KMS-11 (cell line): ENCODE measurements at regions not wholly inside any gene's neighbourhood (a gene's known extent, or its start where the extent isn't known, plus 50 kb on each side); places are given as distances from the start of the nearest gene placed in this dataset.
A peak's percentile ranks its signal among the peaks of the same experiment; 100 is the strongest.
"Not testable (repeated sequence)": the region's sequence is repeated elsewhere in the genome, so short reads cannot be mapped to it uniquely, and the experiment has no call there.

ENCODE experiments used
- H2AFZ ChIP-seq: fragments of 200-600 bp; sonication (generic); 2 replicates; pipeline ENCODE4 v1.6.1; 2016; ENCODE audit warnings: antibody characterized with exemption, mixed run types, low read depth
- H3K27ac ChIP-seq: fragments of 200-600 bp; sonication (generic); 2 replicates; pipeline ENCODE4 v1.6.1; 2016; ENCODE audit warnings: mild to moderate bottlenecking, mixed run types
- H3K27me3 ChIP-seq: fragments of 200-600 bp; sonication (generic); 2 replicates; pipeline ENCODE4 v1.6.1; 2017; ENCODE audit warnings: mild to moderate bottlenecking, low read depth, mixed run types, moderate library complexity; ENCODE audit not compliant: insufficient read depth
- H3K36me3 ChIP-seq: fragments of 200-600 bp; sonication (generic); 2 replicates; pipeline ENCODE4 v1.6.1; 2017; ENCODE audit warnings: mild to moderate bottlenecking, mixed run types; ENCODE audit not compliant: insufficient read depth
- H3K4me1 ChIP-seq: fragments of 200-600 bp; sonication (generic); 2 replicates; pipeline ENCODE4 v1.6.1; 2016; ENCODE audit warnings: mild to moderate bottlenecking, low read depth, mixed run types; ENCODE audit not compliant: poor library complexity, severe bottlenecking
- H3K4me2 ChIP-seq: fragments of 200-600 bp; sonication (generic); 2 replicates; pipeline ENCODE4 v1.7.0; 2016; ENCODE audit warnings: mild to moderate bottlenecking, mixed run types
- H3K4me3 ChIP-seq: fragments of 200-600 bp; sonication (generic); IDR thresholded peaks from 2 replicates; pipeline ENCODE4 v1.6.1; 2017; ENCODE audit warnings: low read depth, low read length, mixed read lengths; ENCODE audit not compliant: insufficient read depth
- H3K79me2 ChIP-seq: fragments of 200-600 bp; sonication (generic); 2 replicates; pipeline ENCODE4 v1.6.1; 2016; ENCODE audit warnings: low read depth, mixed run types; ENCODE audit not compliant: insufficient read depth
- H3K9ac ChIP-seq: fragments of 200-600 bp; sonication (generic); 2 replicates; pipeline ENCODE4 v1.6.1; 2016; ENCODE audit warnings: mild to moderate bottlenecking, mixed run types
- H4K20me1 ChIP-seq: fragments of 200-600 bp; sonication (generic); 2 replicates; pipeline ENCODE4 v1.6.1; 2016; ENCODE audit warnings: mild to moderate bottlenecking, mixed run types; ENCODE audit not compliant: insufficient read depth
- CTCF ChIP-seq: fragments of 200-600 bp; sonication (generic); conservative IDR thresholded peaks from 2 replicates; pipeline ENCODE4 v1.6.1; 2017; ENCODE audit warnings: low read depth, mild to moderate bottlenecking, antibody characterized with exemption, low read length, moderate library complexity, mixed read lengths

DNA sequence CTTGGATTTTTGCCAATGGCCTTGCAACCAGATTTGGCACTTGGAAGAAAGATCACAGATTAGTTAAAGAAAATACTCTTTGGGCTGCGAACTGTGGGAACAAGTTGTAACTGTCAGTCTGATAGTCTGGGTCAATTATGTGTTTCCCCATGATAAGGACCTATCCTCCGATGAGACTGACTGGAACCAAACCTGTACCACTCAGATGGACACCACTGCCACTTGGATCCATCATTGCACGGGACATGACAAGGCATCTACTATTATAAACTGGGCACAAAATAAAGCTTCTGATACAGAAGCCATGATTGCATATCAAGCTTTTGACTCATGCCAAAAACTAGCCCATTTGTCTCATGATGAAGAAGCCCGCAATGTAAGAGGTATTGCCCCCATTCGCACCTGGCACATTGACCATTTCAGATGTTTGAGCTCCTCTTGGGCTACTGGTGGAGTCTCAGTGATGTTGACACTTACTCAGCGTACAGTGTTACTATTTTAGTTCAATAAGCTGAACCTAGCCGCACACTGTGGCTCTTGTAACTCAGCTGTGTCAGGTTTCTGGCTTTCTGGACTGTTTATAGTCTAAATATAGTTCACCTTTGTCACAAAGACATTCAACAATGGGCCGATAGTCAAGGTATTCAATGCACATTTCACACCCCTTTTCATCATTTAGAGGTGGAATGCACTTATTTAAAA is 179.8 kb upstream of the RBBP8 start:
- no peak for TF ChIP-seq CTCF
- H3K4me2 ChIP-seq: peak overlapping the region; percentile 66

DNA sequence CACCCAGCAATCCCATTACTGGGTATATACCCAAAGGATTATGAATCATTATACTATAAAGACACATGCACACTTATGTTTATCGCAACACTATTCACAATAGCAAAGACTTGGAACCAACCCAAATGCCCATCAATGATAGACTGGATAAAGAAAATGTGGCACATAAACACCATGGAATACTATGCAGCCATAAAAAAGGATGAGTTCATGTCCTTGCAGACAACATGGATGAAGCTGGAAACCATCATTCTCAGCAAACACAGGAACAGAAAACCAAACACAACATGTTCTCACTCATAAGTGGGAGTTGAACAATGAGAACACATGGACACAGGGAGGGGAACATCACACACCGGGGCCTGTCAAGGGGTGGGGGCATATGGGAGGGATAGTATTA is 169.1 kb upstream of the RBBP8 start:
- not testable (repeated sequence) for H3K4me1 ChIP-seq, H3K4me2 ChIP-seq, H2AFZ ChIP-seq, H3K36me3 ChIP-seq, H3K79me2 ChIP-seq, H3K4me3 ChIP-seq, H3K27ac ChIP-seq, H3K27me3 ChIP-seq, H3K9ac ChIP-seq, H4K20me1 ChIP-seq

More for the DNA sequence above, 179.8 kb upstream of the RBBP8 start:
- H2AFZ ChIP-seq: peak overlapping the region; percentile 3; the same call in 1 of the 2 replicates
- no peaks in the 10 kb centered on the region for H3K79me2 ChIP-seq
- H3K27ac ChIP-seq: peak overlapping the region; percentile 31
- no peaks in the 10 kb centered on the region for H3K27me3 ChIP-seq
- H3K4me3 ChIP-seq: no peak overlapping the region
- peaks cover 33% of the 10 kb centered on the region for H3K4me1 ChIP-seq
- H3K9ac ChIP-seq: no peak overlapping the region
- H3K36me3 ChIP-seq: no peaks in the 10 kb centered on the region
- no peaks in the 10 kb centered on the region for H4K20me1 ChIP-seq

- no peak overlapping the region for H2AFZ ChIP-seq
- H3K27ac ChIP-seq: no peak overlapping the region
- no peaks in the 10 kb centered on the region for H4K20me1 ChIP-seq
- no peak for TF ChIP-seq CTCF
- peaks cover 3% of the 10 kb centered on the region for H3K4me1 ChIP-seq
- no peak overlapping the region for H3K4me2 ChIP-seq
- no peak overlapping the region for H3K9ac ChIP-seq
- H3K27me3 ChIP-seq: no peaks in the 10 kb centered on the region
- no peak overlapping the region for H3K4me3 ChIP-seq
- no peaks in the 10 kb centered on the region for H3K79me2 ChIP-seq
- no peaks in the 10 kb centered on the region for H3K36me3 ChIP-seq
Observed at GRCh38 chr18:22765896-22766295, 167.2 kb upstream of the RBBP8 start.

DNA sequence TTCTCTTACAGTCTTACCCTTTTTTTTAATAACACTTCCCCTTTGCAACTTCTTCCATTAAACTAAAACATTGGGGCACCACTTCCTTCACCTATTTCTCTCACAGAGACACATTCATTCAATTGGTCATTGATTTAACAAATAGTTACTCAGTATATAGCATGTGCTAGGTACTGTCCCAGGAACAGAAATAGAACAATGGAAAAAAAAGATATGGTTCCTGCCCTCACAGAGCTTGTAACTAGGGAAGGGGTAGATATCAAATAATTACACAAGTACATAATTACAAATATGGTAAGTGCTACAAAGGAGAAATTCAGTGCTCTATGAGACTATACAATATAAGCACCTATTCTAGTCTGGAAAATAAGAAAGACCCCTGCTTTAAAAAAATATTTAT is 165.5 kb upstream of the RBBP8 start:
- Histone ChIP-seq H3K79me2 (no peaks in the 10 kb centered on the region), H3K4me1 (no peaks in the 10 kb centered on the region), H3K27me3 (no peaks in the 10 kb centered on the region), H3K4me2 (no peak overlapping the region), H4K20me1 (no peaks in the 10 kb centered on the region), H3K27ac (no peak overlapping the region), H3K36me3 (no peaks in the 10 kb centered on the region), H3K4me3 (no peak overlapping the region), H2AFZ (no peak overlapping the region), H3K9ac (no peak overlapping the region)
- TF ChIP-seq CTCF: no peak

GRCh38 chr18:22773944-22774343 is 159.2 kb upstream of the RBBP8 start:
- Histone ChIP-seq H3K27me3 (no peaks in the 10 kb centered on the region), H3K36me3 (no peaks in the 10 kb centered on the region), H3K79me2 (no peaks in the 10 kb centered on the region), H4K20me1 (no peaks in the 10 kb centered on the region), H3K4me1 (no peaks in the 10 kb centered on the region), H3K4me2 (no peak overlapping the region), H2AFZ (no peak overlapping the region), H3K27ac (no peak overlapping the region), H3K9ac (no peak overlapping the region), H3K4me3 (no peak overlapping the region)
- TF ChIP-seq CTCF: no peak
